Hepatocyte (in vitro differentiated cells): ENCODE measurements at regions not wholly inside any gene's neighbourhood (a gene's known extent, or its start where the extent isn't known, plus 50 kb on each side); places are given as distances from the start of the nearest gene placed in this dataset.

ENCODE experiments used
- DNase-seq: peaks from one replicate; pipeline ENCODE4 v3.0.0-alpha.2; 2016; ENCODE audit warnings: low spot score
- H2AFZ ChIP-seq: fragments of 200-600 bp; sonication (generic); 2 replicates; pipeline ENCODE4 v1.6.0; 2016; ENCODE audit warnings: antibody characterized with exemption, mild to moderate bottlenecking
- H3K27ac ChIP-seq: fragments of 200-600 bp; sonication (generic); 2 replicates; pipeline ENCODE4 v1.5.1; 2016; ENCODE audit warnings: mild to moderate bottlenecking
- H3K27me3 ChIP-seq: fragments of 200-600 bp; sonication (generic); 2 replicates; pipeline ENCODE4 v1.6.1; 2016
- H3K36me3 ChIP-seq: fragments of 200-600 bp; sonication (generic); replicated peaks from 2 replicates; pipeline ENCODE4 v1.5.1; 2016; ENCODE audit warnings: low read depth; ENCODE audit not compliant: insufficient read depth
- H3K4me1 ChIP-seq: fragments of 200-600 bp; sonication (generic); 2 replicates; pipeline ENCODE4 v1.5.1; 2016; ENCODE audit warnings: mild to moderate bottlenecking, moderate library complexity; ENCODE audit not compliant: insufficient read depth
- H3K4me2 ChIP-seq: fragments of 200-600 bp; sonication (generic); 2 replicates; pipeline ENCODE4 v1.6.0; 2016
- H3K4me3 ChIP-seq: fragments of 200-600 bp; sonication (generic); 2 replicates; pipeline ENCODE4 v1.5.1; 2016; ENCODE audit warnings: mild to moderate bottlenecking
- H3K79me2 ChIP-seq: fragments of 200-600 bp; sonication (generic); 2 replicates; pipeline ENCODE4 v1.6.0; 2017; ENCODE audit warnings: mild to moderate bottlenecking
- H3K9me2 ChIP-seq: fragments of 200-600 bp; sonication (generic); replicated peaks from 2 replicates; pipeline ENCODE4 v1.6.0; 2017; ENCODE audit warnings: mild to moderate bottlenecking; ENCODE audit not compliant: insufficient read depth
- H3K9me3 ChIP-seq: fragments of 200-600 bp; sonication (generic); 2 replicates; pipeline ENCODE4 v1.5.1; 2016; ENCODE audit warnings: low read depth, mild to moderate bottlenecking
- H4K20me1 ChIP-seq: fragments of 200-600 bp; sonication (generic); 2 replicates; pipeline ENCODE4 v1.6.0; 2016; ENCODE audit warnings: mild to moderate bottlenecking; ENCODE audit not compliant: insufficient read depth, poor library complexity, severe bottlenecking
- EZH2 ChIP-seq: fragments of 200-600 bp; sonication (generic); IDR thresholded peaks from 2 replicates; pipeline ENCODE4 v1.6.1; 2016; ENCODE audit warnings: antibody characterized with exemption, mild to moderate bottlenecking, borderline replicate concordance
- EZH2phosphoT487 ChIP-seq: fragments of 200-600 bp; sonication (generic); IDR thresholded peaks from one replicate; pipeline ENCODE4 v1.6.1; 2018; ENCODE audit warnings: antibody characterized with exemption, mild to moderate bottlenecking, low read depth, moderate library complexity; ENCODE audit not compliant: unreplicated experiment, severe bottlenecking
- WGBS: methylation state at CpG from one replicate; pipeline ENCODE4 v1.1.6; 2016; ENCODE audit warnings: low lambda C conversion rate; ENCODE audit errors: missing lambda C conversion rate; 5-methylcytosine and 5-hydroxymethylcytosine counted together
- TF ChIP-seq, protein P1 (sequence below): fragments of 200-600 bp; sonication (generic); IDR thresholded peaks from 2 replicates; pipeline ENCODE4 v1.5.1; 2016; ENCODE audit warnings: antibody characterized with exemption, mild to moderate bottlenecking; ENCODE audit not compliant: poor library complexity

DNA sequence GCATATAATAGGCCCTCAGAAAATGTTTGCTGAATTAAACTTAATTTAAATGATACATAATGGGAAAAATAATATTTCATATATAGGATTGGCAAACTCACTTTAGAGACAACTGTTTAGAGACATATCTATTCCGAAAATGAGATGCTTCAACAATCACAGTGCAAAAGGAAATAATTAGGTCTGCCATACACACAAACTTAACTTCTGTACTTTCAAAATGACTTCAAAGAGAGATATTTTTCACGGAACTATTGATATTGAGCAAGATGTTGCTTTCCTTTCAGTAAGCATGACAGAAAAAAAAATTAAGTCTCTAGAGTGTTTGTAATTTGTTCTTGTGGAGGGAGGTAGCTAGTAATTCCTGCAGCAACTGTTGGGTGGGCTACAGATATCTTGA lies 769.5 kb downstream of the TUSC7 start:
- no peak for DNase-seq
- Histone ChIP-seq H3K79me2 (no peaks in the 10 kb centered on the region), H3K4me1 (peaks cover 13% of the 10 kb centered on the region), H3K36me3 (no peaks in the 10 kb centered on the region), H2AFZ (no peak overlapping the region), H3K9me2 (no peaks in the 10 kb centered on the region), H3K4me2 (no peak overlapping the region), H3K27ac (no peak overlapping the region), H3K9me3 (no peaks in the 10 kb centered on the region), H4K20me1 (no peaks in the 10 kb centered on the region), H3K27me3 (no peaks in the 10 kb centered on the region), H3K4me3 (no peak overlapping the region)
- 91% methylated on average over 2 of the region's 2 CpGs for WGBS
- TF ChIP-seq EZH2 (no peak), EZH2phosphoT487 (no peak)
- TF ChIP-seq, protein P1, sequence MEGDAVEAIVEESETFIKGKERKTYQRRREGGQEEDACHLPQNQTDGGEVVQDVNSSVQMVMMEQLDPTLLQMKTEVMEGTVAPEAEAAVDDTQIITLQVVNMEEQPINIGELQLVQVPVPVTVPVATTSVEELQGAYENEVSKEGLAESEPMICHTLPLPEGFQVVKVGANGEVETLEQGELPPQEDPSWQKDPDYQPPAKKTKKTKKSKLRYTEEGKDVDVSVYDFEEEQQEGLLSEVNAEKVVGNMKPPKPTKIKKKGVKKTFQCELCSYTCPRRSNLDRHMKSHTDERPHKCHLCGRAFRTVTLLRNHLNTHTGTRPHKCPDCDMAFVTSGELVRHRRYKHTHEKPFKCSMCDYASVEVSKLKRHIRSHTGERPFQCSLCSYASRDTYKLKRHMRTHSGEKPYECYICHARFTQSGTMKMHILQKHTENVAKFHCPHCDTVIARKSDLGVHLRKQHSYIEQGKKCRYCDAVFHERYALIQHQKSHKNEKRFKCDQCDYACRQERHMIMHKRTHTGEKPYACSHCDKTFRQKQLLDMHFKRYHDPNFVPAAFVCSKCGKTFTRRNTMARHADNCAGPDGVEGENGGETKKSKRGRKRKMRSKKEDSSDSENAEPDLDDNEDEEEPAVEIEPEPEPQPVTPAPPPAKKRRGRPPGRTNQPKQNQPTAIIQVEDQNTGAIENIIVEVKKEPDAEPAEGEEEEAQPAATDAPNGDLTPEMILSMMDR: no peak

DNA sequence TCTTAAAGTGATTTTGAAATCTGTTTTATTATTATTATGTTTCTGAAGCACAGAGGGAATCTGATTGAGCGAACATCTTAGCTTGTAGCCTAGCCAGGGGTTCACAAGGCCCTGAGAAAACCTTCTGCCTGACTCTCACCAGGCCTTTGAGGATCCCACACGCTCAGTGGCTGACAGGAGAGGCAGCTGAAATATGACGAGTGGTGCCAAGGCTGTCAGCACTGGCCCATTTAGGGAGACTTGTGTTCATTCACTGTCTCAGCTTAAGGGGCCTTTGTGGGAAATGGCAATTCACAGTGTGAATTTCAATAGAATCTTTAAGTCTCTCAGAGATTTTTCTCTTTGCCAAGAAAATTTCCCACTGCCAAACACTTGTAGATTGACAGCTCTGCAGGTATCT lies 770.9 kb downstream of the TUSC7 start:
- no peaks in the 10 kb centered on the region for H3K9me3 ChIP-seq
- no peak overlapping the region for H3K27ac ChIP-seq
- TF ChIP-seq, protein P1: no peak
- TF ChIP-seq EZH2phosphoT487 (no peak), EZH2 (no peak)
- H3K27me3 ChIP-seq: no peaks in the 10 kb centered on the region
- H3K36me3 ChIP-seq: no peaks in the 10 kb centered on the region
- no peak overlapping the region for H3K4me2 ChIP-seq
- peaks cover 10% of the 10 kb centered on the region for H3K4me1 ChIP-seq
- no peak overlapping the region for H3K4me3 ChIP-seq
- WGBS: 92% methylated on average over 3 of the region's 3 CpGs
- no peak for DNase-seq
- H2AFZ ChIP-seq: no peak overlapping the region
- H4K20me1 ChIP-seq: no peaks in the 10 kb centered on the region
- H3K9me2 ChIP-seq: no peaks in the 10 kb centered on the region
- no peaks in the 10 kb centered on the region for H3K79me2 ChIP-seq

DNA sequence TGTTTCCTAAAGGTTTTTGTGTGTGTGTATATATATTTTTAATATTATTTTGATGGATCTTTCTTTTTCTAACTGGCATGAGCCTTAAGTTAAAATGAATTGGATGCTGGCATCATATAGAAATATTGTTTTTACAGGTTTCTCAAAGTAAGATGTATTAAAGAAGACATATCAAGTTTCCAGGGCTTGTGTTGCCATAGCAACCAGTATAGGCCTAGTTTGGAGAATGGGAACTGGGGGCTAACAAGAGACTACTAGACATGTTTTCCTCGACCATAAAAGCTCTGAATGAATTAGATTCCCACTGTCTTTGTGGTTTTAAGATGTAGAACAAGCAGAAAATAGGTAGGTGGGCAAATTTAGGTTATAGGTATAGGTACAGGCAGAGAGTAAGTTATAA lies 771.4 kb downstream of the TUSC7 start:
- WGBS: 72% methylated on average over 1 of the region's 1 CpG
- no peaks in the 10 kb centered on the region for H3K9me2 ChIP-seq
- H3K36me3 ChIP-seq: no peaks in the 10 kb centered on the region
- no peak for DNase-seq
- H3K4me3 ChIP-seq: no peak overlapping the region
- H3K4me2 ChIP-seq: no peak overlapping the region
- H3K79me2 ChIP-seq: no peaks in the 10 kb centered on the region
- H2AFZ ChIP-seq: no peak overlapping the region
- TF ChIP-seq, protein P1: no peak
- no peak for TF ChIP-seq EZH2
- no peak for TF ChIP-seq EZH2phosphoT487
- peaks cover 10% of the 10 kb centered on the region for H3K4me1 ChIP-seq
- H3K27ac ChIP-seq: no peak overlapping the region
- H4K20me1 ChIP-seq: no peaks in the 10 kb centered on the region
- H3K27me3 ChIP-seq: no peaks in the 10 kb centered on the region
- H3K9me3 ChIP-seq: no peaks in the 10 kb centered on the region

GRCh38 chr3:117483839-117484238 lies 774.3 kb downstream of the TUSC7 start:
- Histone ChIP-seq H4K20me1 (no peaks in the 10 kb centered on the region), H3K27me3 (no peaks in the 10 kb centered on the region)
- WGBS: 86% methylated on average over 4 of the region's 4 CpGs

More at GRCh38 chr3:117483839-117484238, 774.3 kb downstream of the TUSC7 start:
- H3K79me2 ChIP-seq: no peaks in the 10 kb centered on the region
- no peak for DNase-seq
- no peak overlapping the region for H2AFZ ChIP-seq
- no peak for TF ChIP-seq EZH2
- no peak for TF ChIP-seq EZH2phosphoT487
- TF ChIP-seq, protein P1: no peak
- no peaks in the 10 kb centered on the region for H3K4me1 ChIP-seq
- no peak overlapping the region for H3K4me3 ChIP-seq
- no peak overlapping the region for H3K27ac ChIP-seq
- no peaks in the 10 kb centered on the region for H3K36me3 ChIP-seq
- H3K4me2 ChIP-seq: no peak overlapping the region
- no peaks in the 10 kb centered on the region for H3K9me3 ChIP-seq
- H3K9me2 ChIP-seq: no peaks in the 10 kb centered on the region
